GM21737 (cell line): ENCODE measurements at regions not wholly inside any gene's neighbourhood (a gene's known extent, or its start where the extent isn't known, plus 50 kb on each side); places are given as distances from the start of the nearest gene placed in this dataset.

ENCODE experiments used
- ATAC-seq: cut with Tn5 transposase; IDR thresholded peaks from one replicate; pipeline ENCODE4 v1.9.1; 2021; ENCODE audit warnings: mild to moderate bottlenecking, moderate library complexity; ENCODE audit not compliant: unreplicated experiment

GRCh38 chr6:22668307-22668706 lies 98.9 kb downstream of the HDGFL1 start:
- no peak for ATAC-seq

GRCh38 chr6:22668717-22669116 lies 99.4 kb downstream of the HDGFL1 start:
- ATAC-seq: no peak

- no peak for ATAC-seq
These were observed 101.2 kb downstream of the HDGFL1 start for GRCh38 chr6:22670605-22671004.

- ATAC-seq: no peak
These were observed 104.1 kb downstream of the HDGFL1 start for GRCh38 chr6:22673474-22673873.

- no peak for ATAC-seq
These were observed 111.6 kb downstream of the HDGFL1 start for GRCh38 chr6:22680950-22681349.

GRCh38 chr6:22681761-22682160 lies 112.4 kb downstream of the HDGFL1 start:
- no peak for ATAC-seq

GRCh38 chr6:22682979-22683378 lies 113.6 kb downstream of the HDGFL1 start:
- ATAC-seq: no peak

- ATAC-seq: no peak
These were observed 121.1 kb downstream of the HDGFL1 start for GRCh38 chr6:22690446-22690845.

GRCh38 chr6:22694092-22694724 lies 124.8 kb downstream of the HDGFL1 start:
- no peak for ATAC-seq

- no peak for ATAC-seq
These were observed 127.1 kb downstream of the HDGFL1 start for GRCh38 chr6:22696481-22696880.

GRCh38 chr6:22697306-22697705 lies 127.9 kb downstream of the HDGFL1 start:
- no peak for ATAC-seq

- ATAC-seq: no peak
These were observed 129.8 kb downstream of the HDGFL1 start for GRCh38 chr6:22699151-22699550.

- ATAC-seq: no peak
These were observed 137.3 kb downstream of the HDGFL1 start for GRCh38 chr6:22706651-22707050.

- ATAC-seq: no peak
These were observed 139.1 kb downstream of the HDGFL1 start for GRCh38 chr6:22708469-22708868.

GRCh38 chr6:22709803-22710202 lies 140.4 kb downstream of the HDGFL1 start:
- no peak for ATAC-seq

- no peak for ATAC-seq
These were observed 147.4 kb downstream of the HDGFL1 start for GRCh38 chr6:22716721-22717120.

- no peak for ATAC-seq
These were observed 148.5 kb downstream of the HDGFL1 start for GRCh38 chr6:22717915-22718314.

- ATAC-seq: no peak
These were observed 153.5 kb downstream of the HDGFL1 start for GRCh38 chr6:22722913-22723312.

GRCh38 chr6:22726966-22727365 lies 157.6 kb downstream of the HDGFL1 start:
- ATAC-seq: no peak

GRCh38 chr6:22727710-22728109 lies 158.3 kb downstream of the HDGFL1 start:
- no peak for ATAC-seq

- no peak for ATAC-seq
These were observed 163.0 kb downstream of the HDGFL1 start for GRCh38 chr6:22732176-22732970.

GRCh38 chr6:22736740-22737139 lies 167.4 kb downstream of the HDGFL1 start:
- ATAC-seq: no peak

GRCh38 chr6:22737331-22737730 lies 168.0 kb downstream of the HDGFL1 start:
- ATAC-seq: no peak
